MM.1S (cell line): ENCODE measurements at regions not wholly inside any gene's neighbourhood (a gene's known extent, or its start where the extent isn't known, plus 50 kb on each side); places are given as distances from the start of the nearest gene placed in this dataset.

Source experiments
- DNase-seq: peaks from one replicate; pipeline ENCODE4 v3.0.0-alpha.2; 2015
- H2AFZ ChIP-seq: fragments of 300-600 bp; sonication (generic); 2 replicates; pipeline ENCODE4 v1.6.0; 2016; ENCODE audit warnings: antibody characterized with exemption, low read length
- H3F3A ChIP-seq: fragments of 300-600 bp; sonication (generic); 2 replicates; pipeline ENCODE4 v1.6.1; 2016; ENCODE audit warnings: mild to moderate bottlenecking, antibody characterized with exemption, low read length, moderate library complexity, mixed read lengths; ENCODE audit not compliant: insufficient read depth
- H3K27ac ChIP-seq: fragments of 300-600 bp; sonication (generic); 2 replicates; pipeline ENCODE4 v1.5.1; 2016; ENCODE audit warnings: mild to moderate bottlenecking, low read length
- H3K27me3 ChIP-seq: fragments of 300-600 bp; sonication (generic); replicated peaks from 2 replicates; pipeline ENCODE4 v1.6.0; 2016; ENCODE audit warnings: low read length; ENCODE audit not compliant: insufficient read depth
- H3K36me3 ChIP-seq: fragments of 300-600 bp; sonication (generic); replicated peaks from 2 replicates; pipeline ENCODE4 v1.6.1; 2016; ENCODE audit warnings: mild to moderate bottlenecking, low read length, mixed read lengths; ENCODE audit not compliant: insufficient read depth
- H3K4me1 ChIP-seq: fragments of 300-600 bp; sonication (generic); 2 replicates; pipeline ENCODE4 v1.6.1; 2016; ENCODE audit warnings: low read length, mixed read lengths
- H3K4me2 ChIP-seq: fragments of 300-600 bp; sonication (generic); 2 replicates; pipeline ENCODE4 v1.6.0; 2016; ENCODE audit warnings: low read depth, low read length
- H3K4me3 ChIP-seq: fragments of 300-600 bp; sonication (generic); 2 replicates; pipeline ENCODE4 v1.5.1; 2016; ENCODE audit warnings: low read length, mixed read lengths
- H3K79me2 ChIP-seq: fragments of 300-600 bp; sonication (generic); 2 replicates; pipeline ENCODE4 v1.6.1; 2016; ENCODE audit warnings: mixed run types, low read length, mixed read lengths
- H3K9ac ChIP-seq: fragments of 300-600 bp; sonication (generic); 2 replicates; pipeline ENCODE4 v1.6.1; 2016; ENCODE audit warnings: low read length, mixed read lengths
- H3K9me2 ChIP-seq: fragments of 300-600 bp; sonication (generic); replicated peaks from 2 replicates; pipeline ENCODE4 v1.6.1; 2016; ENCODE audit warnings: mild to moderate bottlenecking, low read length, mixed read lengths; ENCODE audit not compliant: insufficient read depth
- H3K9me3 ChIP-seq: fragments of 300-600 bp; sonication (generic); replicated peaks from 2 replicates; pipeline ENCODE4 v1.6.1; 2016; ENCODE audit warnings: mild to moderate bottlenecking, low read length, mixed read lengths; ENCODE audit not compliant: insufficient read depth
- H4K20me1 ChIP-seq: fragments of 300-600 bp; sonication (generic); 2 replicates; pipeline ENCODE4 v1.6.1; 2016; ENCODE audit warnings: mild to moderate bottlenecking, low read length, moderate library complexity, mixed read lengths; ENCODE audit not compliant: insufficient read depth
- CTCF ChIP-seq: fragments of 300-600 bp; sonication (generic); IDR thresholded peaks from 2 replicates; pipeline ENCODE4 v1.5.1; 2016; ENCODE audit warnings: antibody characterized with exemption, low read length, mixed read lengths
- EZH2 ChIP-seq: fragments of 300-600 bp; sonication (generic); optimal IDR thresholded peaks from 2 replicates; pipeline ENCODE3; 2017; ENCODE audit warnings: low read depth, mild to moderate bottlenecking, antibody characterized with exemption, low read length, mixed read lengths
- EZH2phosphoT487 ChIP-seq: fragments of 300-600 bp; sonication (generic); IDR thresholded peaks from 2 replicates; pipeline ENCODE4 v1.6.1; 2018; ENCODE audit warnings: antibody characterized with exemption, low read length

- Histone ChIP-seq H3K9me2 (no peaks in the 10 kb centered on the region), H3K9me3 (no peaks in the 10 kb centered on the region), H3F3A (no peaks in the 10 kb centered on the region), H3K9ac (no peak overlapping the region), H3K4me2 (no peak overlapping the region), H3K4me3 (no peak overlapping the region), H3K79me2 (no peaks in the 10 kb centered on the region), H3K27ac (no peak overlapping the region), H3K27me3 (no peaks in the 10 kb centered on the region), H3K4me1 (no peaks in the 10 kb centered on the region), H3K36me3 (no peaks in the 10 kb centered on the region), H4K20me1 (no peaks in the 10 kb centered on the region), H2AFZ (no peak overlapping the region)
- no peak for DNase-seq
- no peak for TF ChIP-seq EZH2
These were observed 89.9 kb downstream of the TSEN15 start for GRCh38 chr1:184141361-184141880.

- no peak for DNase-seq
These were observed 91.9 kb downstream of the TSEN15 start for GRCh38 chr1:184143449-184143848.

GRCh38 chr1:184145083-184145482 lies 93.6 kb downstream of the TSEN15 start:
- Histone ChIP-seq H3K36me3 (no peaks in the 10 kb centered on the region), H4K20me1 (no peaks in the 10 kb centered on the region), H3K9ac (no peak overlapping the region), H3K27me3 (no peaks in the 10 kb centered on the region), H3K79me2 (no peaks in the 10 kb centered on the region), H3K9me2 (no peaks in the 10 kb centered on the region), H3K27ac (no peak overlapping the region), H3K4me1 (no peaks in the 10 kb centered on the region), H2AFZ (no peak overlapping the region), H3K9me3 (no peaks in the 10 kb centered on the region), H3K4me2 (no peak overlapping the region), H3K4me3 (no peak overlapping the region), H3F3A (no peaks in the 10 kb centered on the region)
- no peak for DNase-seq
- TF ChIP-seq EZH2phosphoT487 (no peak), EZH2 (no peak), CTCF (no peak)

More at GRCh38 chr1:184143449-184143848, 91.9 kb downstream of the TSEN15 start:
- Histone ChIP-seq H3K9me3 (no peaks in the 10 kb centered on the region), H3F3A (no peaks in the 10 kb centered on the region), H3K4me2 (no peak overlapping the region), H3K36me3 (no peaks in the 10 kb centered on the region), H3K4me1 (no peaks in the 10 kb centered on the region), H3K4me3 (no peak overlapping the region), H3K9ac (no peak overlapping the region), H3K79me2 (no peaks in the 10 kb centered on the region), H2AFZ (no peak overlapping the region), H4K20me1 (no peaks in the 10 kb centered on the region), H3K27ac (no peak overlapping the region), H3K9me2 (no peaks in the 10 kb centered on the region), H3K27me3 (no peaks in the 10 kb centered on the region)
- TF ChIP-seq EZH2phosphoT487 (no peak), EZH2 (no peak), CTCF (no peak)

GRCh38 chr1:184146202-184146601 lies 94.7 kb downstream of the TSEN15 start:
- Histone ChIP-seq H3K79me2 (no peaks in the 10 kb centered on the region), H4K20me1 (no peaks in the 10 kb centered on the region), H3K4me1 (no peaks in the 10 kb centered on the region), H3K9me2 (no peaks in the 10 kb centered on the region), H3K27ac (no peak overlapping the region), H2AFZ (no peak overlapping the region), H3K27me3 (no peaks in the 10 kb centered on the region), H3K9ac (no peak overlapping the region), H3K9me3 (no peaks in the 10 kb centered on the region), H3K36me3 (no peaks in the 10 kb centered on the region), H3K4me2 (no peak overlapping the region), H3K4me3 (no peak overlapping the region), H3F3A (no peaks in the 10 kb centered on the region)
- TF ChIP-seq CTCF, result no peak
- no peak for TF ChIP-seq EZH2phosphoT487
- DNase-seq, result no peak
